OCI-LY1 (cell line): ENCODE measurements at regions not wholly inside any gene's neighbourhood (a gene's known extent, or its start where the extent isn't known, plus 50 kb on each side); places are given as distances from the start of the nearest gene placed in this dataset.

ENCODE experiments used
- CTCF ChIP-seq: fragments of 200-600 bp; sonication (generic), shearing (Covaris generic); IDR thresholded peaks from 2 replicates; pipeline ENCODE4 v1.5.1; 2017; ENCODE audit warnings: mild to moderate bottlenecking, antibody characterized with exemption, low read length, moderate library complexity, mixed read lengths
- EZH2 ChIP-seq: fragments of 200-600 bp; sonication (generic), shearing (Covaris generic); IDR thresholded peaks from 2 replicates; pipeline ENCODE4 v1.8.0; 2017; ENCODE audit warnings: borderline replicate concordance, mixed run types, mild to moderate bottlenecking, antibody characterized with exemption, low read length, moderate library complexity, mixed read lengths

- no peak for TF ChIP-seq CTCF
- TF ChIP-seq EZH2: no peak
These were observed 604.7 kb upstream of the PLXNA2 start for GRCh38 chr1:208848854-208849253.
